ENCODE measurements at regions not wholly inside any gene's neighbourhood (a gene's known extent, or its start where the extent isn't known, plus 50 kb on each side); places are given as distances from the start of the nearest gene placed in this dataset.

- H3K4me3 ChIP-seq (ENCODE audit: severe bottlenecking): no peak overlapping the region
- DNase-seq (ENCODE audit: low spot score) (no peak), ATAC-seq (ENCODE audit: low read depth) (no peak)
Measured at GRCh38 chr4:170428929-170429328, 339.2 kb upstream of the AADAT start.

GRCh38 chr4:170425521-170426143, 335.9 kb upstream of the AADAT start:
- Histone ChIP-seq H3K27ac (ENCODE audit: poor library complexity, severe bottlenecking) (no peak overlapping the region), H3K9me3 (ENCODE audit: severe bottlenecking) (no peaks in the 10 kb centered on the region), H3K4me1 (ENCODE audit: insufficient read depth, poor library complexity, severe bottlenecking) (peaks cover 12% of the 10 kb centered on the region), H3K27me3 (ENCODE audit: insufficient read depth, poor library complexity, severe bottlenecking) (no peaks in the 10 kb centered on the region), H3K36me3 (ENCODE audit: low read depth) (no peaks in the 10 kb centered on the region), H3K4me3 (ENCODE audit: severe bottlenecking) (no peak overlapping the region)
- TF ChIP-seq CTCF (IDR thresholded peaks at IDR 0.05; ENCODE audit: poor library complexity, severe bottlenecking): no peak
- no peak for ATAC-seq (ENCODE audit: low read depth)
- DNase-seq (ENCODE audit: low spot score): no peak

More at GRCh38 chr4:170428929-170429328, 339.2 kb upstream of the AADAT start:
- H3K9me3 ChIP-seq (ENCODE audit: severe bottlenecking): no peaks in the 10 kb centered on the region
- H3K27me3 ChIP-seq (ENCODE audit: insufficient read depth, poor library complexity, severe bottlenecking): no peaks in the 10 kb centered on the region
- no peak for TF ChIP-seq CTCF (IDR thresholded peaks at IDR 0.05; ENCODE audit: poor library complexity, severe bottlenecking)
- H3K4me1 ChIP-seq (ENCODE audit: insufficient read depth, poor library complexity, severe bottlenecking): no peaks in the 10 kb centered on the region
- no peaks in the 10 kb centered on the region for H3K36me3 ChIP-seq (ENCODE audit: low read depth)
- H3K27ac ChIP-seq (ENCODE audit: poor library complexity, severe bottlenecking): no peak overlapping the region

- Histone ChIP-seq H3K27me3 (ENCODE audit: insufficient read depth, poor library complexity, severe bottlenecking) (no peaks in the 10 kb centered on the region), H3K36me3 (ENCODE audit: low read depth) (no peaks in the 10 kb centered on the region), H3K4me1 (ENCODE audit: insufficient read depth, poor library complexity, severe bottlenecking) (peaks cover 12% of the 10 kb centered on the region), H3K4me3 (ENCODE audit: severe bottlenecking) (no peak overlapping the region), H3K27ac (ENCODE audit: poor library complexity, severe bottlenecking) (no peak overlapping the region), H3K9me3 (ENCODE audit: severe bottlenecking) (no peaks in the 10 kb centered on the region)
- ATAC-seq (ENCODE audit: low read depth) (no peak), DNase-seq (ENCODE audit: low spot score) (no peak)
- no peak for TF ChIP-seq CTCF (IDR thresholded peaks at IDR 0.05; ENCODE audit: poor library complexity, severe bottlenecking)
Measured at GRCh38 chr4:170425040-170425439, 335.3 kb upstream of the AADAT start.

- DNase-seq (ENCODE audit: low spot score) (no peak), ATAC-seq (ENCODE audit: low read depth) (peak; percentile 98)
- no peak for TF ChIP-seq CTCF (IDR thresholded peaks at IDR 0.05; ENCODE audit: poor library complexity, severe bottlenecking)
- peaks cover 12% of the 10 kb centered on the region for H3K4me1 ChIP-seq (ENCODE audit: insufficient read depth, poor library complexity, severe bottlenecking)
- H3K27me3 ChIP-seq (ENCODE audit: insufficient read depth, poor library complexity, severe bottlenecking): no peaks in the 10 kb centered on the region
- H3K27ac ChIP-seq (ENCODE audit: poor library complexity, severe bottlenecking): peak overlapping the region; percentile 62
- H3K36me3 ChIP-seq (ENCODE audit: low read depth): no peaks in the 10 kb centered on the region
- no peaks in the 10 kb centered on the region for H3K9me3 ChIP-seq (ENCODE audit: severe bottlenecking)
- H3K4me3 ChIP-seq (ENCODE audit: severe bottlenecking): no peak overlapping the region
Measured at GRCh38 chr4:170423137-170423536, 333.4 kb upstream of the AADAT start.

- no peak for DNase-seq (ENCODE audit: low spot score)
- Histone ChIP-seq H3K9me3 (ENCODE audit: severe bottlenecking) (no peaks in the 10 kb centered on the region), H3K27me3 (ENCODE audit: insufficient read depth, poor library complexity, severe bottlenecking) (no peaks in the 10 kb centered on the region), H3K27ac (ENCODE audit: poor library complexity, severe bottlenecking) (no peak overlapping the region), H3K4me1 (ENCODE audit: insufficient read depth, poor library complexity, severe bottlenecking) (peaks cover 12% of the 10 kb centered on the region), H3K36me3 (ENCODE audit: low read depth) (no peaks in the 10 kb centered on the region), H3K4me3 (ENCODE audit: severe bottlenecking) (no peak overlapping the region)
- TF ChIP-seq CTCF (IDR thresholded peaks at IDR 0.05; ENCODE audit: poor library complexity, severe bottlenecking): no peak
- no peak for ATAC-seq (ENCODE audit: low read depth)
Measured at GRCh38 chr4:170420255-170420693, 330.5 kb upstream of the AADAT start.
